Hepatocyte (in vitro differentiated cells): ENCODE measurements at regions not wholly inside any gene's neighbourhood (a gene's known extent, or its start where the extent isn't known, plus 50 kb on each side); places are given as distances from the start of the nearest gene placed in this dataset.

Experiments used
- CTCF ChIP-seq: fragments of 200-600 bp; sonication (generic); IDR thresholded peaks from 2 replicates; pipeline ENCODE4 v1.5.1; 2016; ENCODE audit warnings: antibody characterized with exemption, mild to moderate bottlenecking; ENCODE audit not compliant: poor library complexity
- EZH2 ChIP-seq: fragments of 200-600 bp; sonication (generic); IDR thresholded peaks from 2 replicates; pipeline ENCODE4 v1.6.1; 2016; ENCODE audit warnings: antibody characterized with exemption, mild to moderate bottlenecking, borderline replicate concordance
- EZH2phosphoT487 ChIP-seq: fragments of 200-600 bp; sonication (generic); IDR thresholded peaks from one replicate; pipeline ENCODE4 v1.6.1; 2018; ENCODE audit warnings: antibody characterized with exemption, mild to moderate bottlenecking, low read depth, moderate library complexity; ENCODE audit not compliant: unreplicated experiment, severe bottlenecking

- TF ChIP-seq CTCF (no peak), EZH2 (no peak), EZH2phosphoT487 (no peak)
These were observed 923.1 kb upstream of the MDGA2 start for GRCh38 chr14:48598458-48598857.
